ENCODE measurements at regions not wholly inside any gene's neighbourhood (a gene's known extent, or its start where the extent isn't known, plus 50 kb on each side); places are given as distances from the start of the nearest gene placed in this dataset.

DNA sequence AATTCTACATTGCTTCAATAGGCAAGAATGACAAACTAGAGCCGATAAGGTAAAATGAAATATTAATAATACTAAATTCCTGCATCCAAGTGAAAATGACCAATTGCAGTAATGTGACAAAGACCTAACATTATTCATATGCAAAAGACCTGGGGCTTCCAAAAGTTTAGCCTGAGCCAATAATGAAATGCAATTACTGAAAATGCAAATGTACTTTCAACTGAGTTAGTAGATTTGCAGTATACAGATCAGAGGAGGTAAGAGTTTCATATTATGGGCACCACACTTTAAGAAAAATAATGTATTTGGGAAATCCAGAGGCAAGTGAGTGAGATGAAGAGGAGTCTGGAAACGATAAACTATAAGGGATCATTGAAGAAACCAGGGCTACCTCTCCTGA lies 193.7 kb upstream of the GMDS start:
- Histone ChIP-seq H3K18ac (ENCODE audit: low read length) (no peak overlapping the region), H2AK5ac (ENCODE audit: low read depth, low read length) (no peak overlapping the region), H2BK15ac (ENCODE audit: low read length) (no peak overlapping the region), H2BK12ac (ENCODE audit: low read length) (no peak overlapping the region), H3K4ac (ENCODE audit: low read length) (no peak overlapping the region), H3K27ac (replicated peaks; ENCODE audit: low read length) (no peak overlapping the region), H2BK120ac (ENCODE audit: low read depth, low read length) (no peak overlapping the region), H2BK5ac (ENCODE audit: low read length) (no peak overlapping the region), H3K4me2 (ENCODE audit: insufficient read depth, low read length, poor library complexity, severe bottlenecking) (no peak overlapping the region), H3K9me3 (replicated peaks in 1 of 2; ENCODE audit: control insufficient read depth in 2 of 2, insufficient read depth in 1 of 2, low read depth in 1 of 2, low read length in 2 of 2) (peaks cover 0 to 1% of the 10 kb centered on the region in 2 donors), H3K14ac (ENCODE audit: low read length) (no peak overlapping the region), H4K8ac (ENCODE audit: low read depth, low read length) (no peak overlapping the region), H3K79me1 (ENCODE audit: low read depth, low read length) (no peaks in the 10 kb centered on the region), H3K36me3 (replicated peaks in 1 of 2; ENCODE audit: control insufficient read depth in 2 of 2, insufficient read depth in 2 of 2, low read length in 2 of 2) (no peaks in the 10 kb centered on the region), H4K91ac (ENCODE audit: low read depth, low read length, poor library complexity) (no peak overlapping the region), H3K27me3 (ENCODE audit: control insufficient read depth in 3 of 3, insufficient read depth in 3 of 3, low read depth in 1 of 3, low read length in 3 of 3) (no peaks in the 10 kb centered on the region), H3K4me3 (ENCODE audit: low read length in 2 of 2) (no peak overlapping the region), H3K9ac (ENCODE audit: low read depth, low read length, poor library complexity) (no peak overlapping the region), H2AFZ (ENCODE audit: low read length) (no peak overlapping the region), H3K23ac (ENCODE audit: low read depth, low read length, poor library complexity) (no peak overlapping the region), H3K4me1 (ENCODE audit: control insufficient read depth in 2 of 2, insufficient read depth in 1 of 2, low read depth in 1 of 2, low read length in 2 of 2) (peaks cover 0 to 1% of the 10 kb centered on the region in 2 donors)
- WGBS, 2 donors (ENCODE audit: extremely low coverage in 2 of 2, insufficient read length in 2 of 2, insufficient replicate concordance in 1 of 2) = no CpG with 5 or more reads among the region's 2 CpGs
- no peak for DNase-seq (ENCODE audit: low spot score)

DNA sequence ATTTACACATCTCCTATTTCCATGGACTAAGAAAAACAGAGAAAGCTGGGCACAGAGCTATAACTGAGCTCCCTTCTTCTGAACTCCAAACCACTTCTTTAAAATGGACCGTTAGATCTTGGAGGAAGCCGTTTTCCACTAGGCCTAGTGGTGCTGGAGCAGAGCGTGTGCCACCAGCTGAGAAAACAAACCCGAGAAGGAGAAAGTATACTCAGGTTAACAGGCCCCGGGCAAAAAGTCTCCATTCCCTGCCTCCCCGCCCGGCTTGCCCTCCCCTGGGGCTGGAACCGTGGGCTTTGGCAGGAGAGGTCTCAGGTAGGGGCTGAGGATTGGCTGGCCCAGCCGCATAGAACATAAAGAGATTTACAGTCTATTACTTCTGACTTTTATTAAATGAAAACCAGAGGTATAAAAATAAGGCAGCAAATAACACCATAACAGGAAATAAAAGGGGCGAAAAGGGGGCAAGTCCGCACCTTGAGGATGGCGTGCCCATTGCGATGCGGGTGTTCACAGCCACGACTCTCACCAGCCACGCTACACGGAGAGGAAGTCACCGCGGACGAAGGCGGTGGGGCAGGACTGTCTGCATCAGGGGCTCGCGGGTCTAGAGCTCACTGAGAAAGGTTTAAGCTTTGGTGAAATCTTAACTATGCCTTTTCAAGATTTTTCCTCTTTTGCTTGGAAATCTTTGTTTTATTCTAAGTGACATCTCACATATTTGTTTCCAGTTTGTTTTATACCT lies 191.2 kb upstream of the GMDS start:
- Histone ChIP-seq H2AK5ac (ENCODE audit: low read depth, low read length) (no peak overlapping the region), H3K9me3 (replicated peaks in 1 of 2; ENCODE audit: control insufficient read depth in 2 of 2, insufficient read depth in 1 of 2, low read depth in 1 of 2, low read length in 2 of 2) (peaks cover 0 to 1% of the 10 kb centered on the region in 2 donors), H2AFZ (ENCODE audit: low read length) (no peak overlapping the region), H3K9ac (ENCODE audit: low read depth, low read length, poor library complexity) (no peak overlapping the region), H3K4me1 (ENCODE audit: control insufficient read depth in 2 of 2, insufficient read depth in 1 of 2, low read depth in 1 of 2, low read length in 2 of 2) (peaks cover 0 to 9% of the 10 kb centered on the region in 2 donors), H3K27me3 (ENCODE audit: control insufficient read depth in 3 of 3, insufficient read depth in 3 of 3, low read depth in 1 of 3, low read length in 3 of 3) (peaks cover 0 to 2% (median 0%) of the 10 kb centered on the region in 3 experiments), H3K4me3 (ENCODE audit: low read length in 2 of 2) (no peak overlapping the region), H3K27ac (replicated peaks; ENCODE audit: low read length) (no peak overlapping the region), H3K4ac (ENCODE audit: low read length) (no peak overlapping the region), H3K23ac (ENCODE audit: low read depth, low read length, poor library complexity) (no peak overlapping the region), H4K8ac (ENCODE audit: low read depth, low read length) (no peak overlapping the region), H2BK12ac (ENCODE audit: low read length) (no peak overlapping the region), H2BK5ac (ENCODE audit: low read length) (no peak overlapping the region), H3K79me1 (ENCODE audit: low read depth, low read length) (no peaks in the 10 kb centered on the region), H3K14ac (ENCODE audit: low read length) (no peak overlapping the region), H2BK15ac (ENCODE audit: low read length) (no peak overlapping the region), H3K18ac (ENCODE audit: low read length) (peak overlapping the region; percentile 12), H3K4me2 (ENCODE audit: insufficient read depth, low read length, poor library complexity, severe bottlenecking) (no peak overlapping the region), H2BK120ac (ENCODE audit: low read depth, low read length) (no peak overlapping the region), H4K91ac (ENCODE audit: low read depth, low read length, poor library complexity) (no peak overlapping the region), H3K36me3 (replicated peaks in 1 of 2; ENCODE audit: control insufficient read depth in 2 of 2, insufficient read depth in 2 of 2, low read length in 2 of 2) (no peaks in the 10 kb centered on the region)
- WGBS, 2 donors (ENCODE audit: extremely low coverage in 2 of 2, insufficient read length in 2 of 2, insufficient replicate concordance in 1 of 2) = no CpG with 5 or more reads among the region's 23 CpGs
- no peak for DNase-seq (ENCODE audit: low spot score)

DNA sequence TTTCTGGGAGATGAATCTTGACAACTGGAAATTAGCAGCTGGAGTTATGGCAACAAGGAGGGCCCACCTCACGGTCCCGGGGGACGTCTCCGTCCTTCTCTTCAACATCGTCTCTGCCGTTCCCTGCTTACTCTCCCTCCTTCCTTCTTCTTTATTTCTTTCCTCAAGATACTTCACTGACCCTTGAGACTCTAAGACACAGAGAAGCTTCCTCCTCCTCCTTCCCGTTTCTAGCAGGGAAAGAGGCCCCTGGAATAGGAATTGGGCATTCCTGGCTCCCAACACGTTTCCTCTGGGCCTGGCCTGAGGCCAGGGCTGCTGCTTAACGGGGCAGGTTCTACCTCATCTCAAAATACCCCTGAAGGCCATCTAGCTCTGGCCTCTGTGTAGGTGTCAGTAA lies 189.9 kb upstream of the GMDS start:
- Histone ChIP-seq H3K4me3 (ENCODE audit: low read length in 2 of 2) (no peak overlapping the region), H2AK5ac (ENCODE audit: low read depth, low read length) (no peak overlapping the region), H3K27ac (replicated peaks; ENCODE audit: low read length) (no peak overlapping the region), H3K14ac (ENCODE audit: low read length) (no peak overlapping the region), H2AFZ (ENCODE audit: low read length) (no peak overlapping the region), H4K91ac (ENCODE audit: low read depth, low read length, poor library complexity) (no peak overlapping the region), H3K4ac (ENCODE audit: low read length) (no peak overlapping the region), H2BK15ac (ENCODE audit: low read length) (no peak overlapping the region), H2BK5ac (ENCODE audit: low read length) (no peak overlapping the region), H3K4me1 (ENCODE audit: control insufficient read depth in 2 of 2, insufficient read depth in 1 of 2, low read depth in 1 of 2, low read length in 2 of 2) (peaks cover 0 to 9% of the 10 kb centered on the region in 2 donors), H2BK120ac (ENCODE audit: low read depth, low read length) (no peak overlapping the region), H3K9me3 (replicated peaks in 1 of 2; ENCODE audit: control insufficient read depth in 2 of 2, insufficient read depth in 1 of 2, low read depth in 1 of 2, low read length in 2 of 2) (peaks cover 0 to 1% of the 10 kb centered on the region in 2 donors), H3K18ac (ENCODE audit: low read length) (no peak overlapping the region), H3K36me3 (replicated peaks in 1 of 2; ENCODE audit: control insufficient read depth in 2 of 2, insufficient read depth in 2 of 2, low read length in 2 of 2) (no peaks in the 10 kb centered on the region), H3K23ac (ENCODE audit: low read depth, low read length, poor library complexity) (no peak overlapping the region), H3K9ac (ENCODE audit: low read depth, low read length, poor library complexity) (no peak overlapping the region), H3K27me3 (ENCODE audit: control insufficient read depth in 3 of 3, insufficient read depth in 3 of 3, low read depth in 1 of 3, low read length in 3 of 3) (peaks cover 0 to 2% (median 0%) of the 10 kb centered on the region in 3 experiments), H4K8ac (ENCODE audit: low read depth, low read length) (no peak overlapping the region), H2BK12ac (ENCODE audit: low read length) (no peak overlapping the region), H3K79me1 (ENCODE audit: low read depth, low read length) (no peaks in the 10 kb centered on the region), H3K4me2 (ENCODE audit: insufficient read depth, low read length, poor library complexity, severe bottlenecking) (no peak overlapping the region)
- WGBS, 2 donors (ENCODE audit: extremely low coverage in 2 of 2, insufficient read length in 2 of 2, insufficient replicate concordance in 1 of 2) = no CpG with 5 or more reads among the region's 9 CpGs
- no peak for DNase-seq (ENCODE audit: low spot score)

DNA sequence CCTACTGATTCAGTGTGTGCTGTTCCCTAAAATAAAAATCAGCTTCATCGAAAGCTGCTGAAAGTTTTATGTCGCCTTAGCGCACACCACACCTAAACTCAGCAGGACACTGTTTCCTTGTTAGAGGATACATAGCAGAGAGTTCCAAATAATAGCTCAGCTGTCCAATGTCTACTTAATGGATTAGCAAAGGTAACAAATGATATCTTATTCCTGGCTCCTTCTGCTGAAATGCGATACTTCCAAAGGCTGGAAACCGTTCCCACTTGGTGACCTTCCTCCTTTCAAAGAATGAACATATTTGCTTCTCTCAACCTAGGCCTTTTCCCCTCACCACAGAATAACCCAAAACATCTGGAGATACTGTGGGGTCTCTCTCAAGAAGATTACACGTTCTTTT lies 189.5 kb upstream of the GMDS start:
- Histone ChIP-seq H3K36me3 (replicated peaks in 1 of 2; ENCODE audit: control insufficient read depth in 2 of 2, insufficient read depth in 2 of 2, low read length in 2 of 2) (no peaks in the 10 kb centered on the region), H3K4ac (ENCODE audit: low read length) (no peak overlapping the region), H2AK5ac (ENCODE audit: low read depth, low read length) (no peak overlapping the region), H2BK12ac (ENCODE audit: low read length) (no peak overlapping the region), H3K79me1 (ENCODE audit: low read depth, low read length) (no peaks in the 10 kb centered on the region), H2AFZ (ENCODE audit: low read length) (no peak overlapping the region), H4K8ac (ENCODE audit: low read depth, low read length) (no peak overlapping the region), H3K9ac (ENCODE audit: low read depth, low read length, poor library complexity) (no peak overlapping the region), H3K27ac (replicated peaks; ENCODE audit: low read length) (no peak overlapping the region), H3K14ac (ENCODE audit: low read length) (no peak overlapping the region), H3K4me1 (ENCODE audit: control insufficient read depth in 2 of 2, insufficient read depth in 1 of 2, low read depth in 1 of 2, low read length in 2 of 2) (peaks cover 0 to 9% of the 10 kb centered on the region in 2 donors), H3K23ac (ENCODE audit: low read depth, low read length, poor library complexity) (no peak overlapping the region), H3K27me3 (ENCODE audit: control insufficient read depth in 3 of 3, insufficient read depth in 3 of 3, low read depth in 1 of 3, low read length in 3 of 3) (peaks cover 0 to 2% (median 0%) of the 10 kb centered on the region in 3 experiments), H3K9me3 (replicated peaks in 1 of 2; ENCODE audit: control insufficient read depth in 2 of 2, insufficient read depth in 1 of 2, low read depth in 1 of 2, low read length in 2 of 2) (peaks cover 0 to 1% of the 10 kb centered on the region in 2 donors), H2BK15ac (ENCODE audit: low read length) (no peak overlapping the region), H2BK5ac (ENCODE audit: low read length) (no peak overlapping the region), H3K4me2 (ENCODE audit: insufficient read depth, low read length, poor library complexity, severe bottlenecking) (no peak overlapping the region), H4K91ac (ENCODE audit: low read depth, low read length, poor library complexity) (no peak overlapping the region), H3K4me3 (ENCODE audit: low read length in 2 of 2) (no peak overlapping the region), H3K18ac (ENCODE audit: low read length) (no peak overlapping the region), H2BK120ac (ENCODE audit: low read depth, low read length) (no peak overlapping the region)
- no peak for DNase-seq (ENCODE audit: low spot score)
- WGBS, 2 donors (ENCODE audit: extremely low coverage in 2 of 2, insufficient read length in 2 of 2, insufficient replicate concordance in 1 of 2) = no CpG with 5 or more reads among the region's 6 CpGs
